Body of pancreas (tissue), 4 donors: ENCODE measurements at regions not wholly inside any gene's neighbourhood (a gene's known extent, or its start where the extent isn't known, plus 50 kb on each side); places are given as distances from the start of the nearest gene placed in this dataset.

Experiments
- ATAC-seq: fragments of 150-250 bp; one replicate; pipeline ENCODE4 v1.9.1; 2016
- DNase-seq, 4 donors: peaks; one replicate each; pipeline ENCODE4 v3.0.0-alpha.2; 2019
- H3K27ac ChIP-seq, 4 donors: fragments of 200-600 bp; sonication (generic); 1 replicate in 3 of 4; 2 replicates in 1 of 4; pipeline versions ENCODE4 v1.5.1 to v1.6.1; 2016 to 2019; ENCODE audit warnings: mild to moderate bottlenecking in 1 of 4, mixed read lengths in 1 of 4, moderate library complexity in 1 of 4
- H3K27me3 ChIP-seq, 2 donors: fragments of 200-600 bp; sonication (generic); one replicate each; pipeline ENCODE4 v1.6.0; 2016; ENCODE audit warnings: mild to moderate bottlenecking in 1 of 2
- H3K36me3 ChIP-seq, 2 donors: fragments of 200-600 bp; sonication (generic); replicated peaks in 1 of 2; 2 replicates each; pipeline ENCODE4 v1.5.1; 2016; ENCODE audit warnings: low read depth in 2 of 2; ENCODE audit not compliant: insufficient read depth in 1 of 2
- H3K4me1 ChIP-seq: fragments of 200-600 bp; sonication (generic); one replicate; pipeline ENCODE4 v1.6.0; 2016
- H3K4me3 ChIP-seq, 2 donors: fragments of 200-600 bp; sonication (generic); 1 replicate in 1 of 2; 2 replicates in 1 of 2; pipeline ENCODE4 v1.5.1; 2016 to 2019
- H3K9me3 ChIP-seq, 3 donors: fragments of 200-600 bp; sonication (generic); 1 replicate in 2 of 3; 2 replicates in 1 of 3; pipeline ENCODE4 v1.5.1; 2016
- POLR2A ChIP-seq, 3 donors: fragments of 450-650 bp; IDR thresholded peaks; one replicate each; pipeline ENCODE4 v1.6.1; 2016; ENCODE audit warnings: antibody characterized with exemption in 3 of 3, mild to moderate bottlenecking in 2 of 3
- WGBS, 2 donors: methylation state at CpG; one replicate each; pipeline ENCODE4 v1.1.5; 2017; 5-methylcytosine and 5-hydroxymethylcytosine counted together
- intact Hi-C: fragments of 100-400 bp; cut with DNase I; formaldehyde crosslinking; loops from one replicate; pipeline ENCODE4 v1.15.1; 2023
- TF ChIP-seq, protein P1 (sequence below), 7 experiments: fragments of 450-650 bp in 4 of 7; fragments of 200-600 bp in 3 of 7; sonication (generic) in 3 of 7; IDR thresholded peaks; one replicate each; pipeline ENCODE4 v1.5.1; 2016 to 2019; ENCODE audit warnings: antibody characterized with exemption in 7 of 7

DNA sequence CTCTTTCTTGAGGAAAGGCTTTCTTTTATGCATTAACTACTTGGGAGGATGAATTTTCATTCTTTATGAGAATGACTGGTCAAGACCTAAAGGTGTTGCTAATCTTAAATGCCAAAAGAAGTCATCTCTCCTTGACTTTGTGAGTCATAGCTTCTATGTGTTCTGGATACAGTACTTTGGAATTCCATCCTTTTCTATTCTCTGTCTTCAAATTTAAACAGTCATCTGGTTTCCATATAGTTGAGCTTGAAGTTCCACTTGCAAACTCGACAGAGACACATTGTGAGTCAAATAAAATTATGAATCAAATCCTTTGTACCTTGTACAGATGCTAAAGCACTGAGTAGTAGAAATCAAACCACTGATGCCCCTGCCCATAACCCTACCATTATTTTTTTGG lies 271.9 kb upstream of the PMFBP1 start:
- no peak for DNase-seq
- no peaks in the 10 kb centered on the region for H3K27me3 ChIP-seq
- TF ChIP-seq, protein P1, sequence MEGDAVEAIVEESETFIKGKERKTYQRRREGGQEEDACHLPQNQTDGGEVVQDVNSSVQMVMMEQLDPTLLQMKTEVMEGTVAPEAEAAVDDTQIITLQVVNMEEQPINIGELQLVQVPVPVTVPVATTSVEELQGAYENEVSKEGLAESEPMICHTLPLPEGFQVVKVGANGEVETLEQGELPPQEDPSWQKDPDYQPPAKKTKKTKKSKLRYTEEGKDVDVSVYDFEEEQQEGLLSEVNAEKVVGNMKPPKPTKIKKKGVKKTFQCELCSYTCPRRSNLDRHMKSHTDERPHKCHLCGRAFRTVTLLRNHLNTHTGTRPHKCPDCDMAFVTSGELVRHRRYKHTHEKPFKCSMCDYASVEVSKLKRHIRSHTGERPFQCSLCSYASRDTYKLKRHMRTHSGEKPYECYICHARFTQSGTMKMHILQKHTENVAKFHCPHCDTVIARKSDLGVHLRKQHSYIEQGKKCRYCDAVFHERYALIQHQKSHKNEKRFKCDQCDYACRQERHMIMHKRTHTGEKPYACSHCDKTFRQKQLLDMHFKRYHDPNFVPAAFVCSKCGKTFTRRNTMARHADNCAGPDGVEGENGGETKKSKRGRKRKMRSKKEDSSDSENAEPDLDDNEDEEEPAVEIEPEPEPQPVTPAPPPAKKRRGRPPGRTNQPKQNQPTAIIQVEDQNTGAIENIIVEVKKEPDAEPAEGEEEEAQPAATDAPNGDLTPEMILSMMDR (IDR thresholded peaks at IDR 0.05) = no peak
- no peak for TF ChIP-seq POLR2A (IDR thresholded peaks at IDR 0.05)
- intact Hi-C loops = no loop called here
- no peak overlapping the region for H3K4me3 ChIP-seq
- no peaks in the 10 kb centered on the region for H3K4me1 ChIP-seq
- 65 to 81% methylated on average over 1 of the region's 1 CpG for WGBS, 2 donors
- no peak for ATAC-seq
- H3K27ac ChIP-seq = no peak overlapping the region
- H3K9me3 ChIP-seq = no peaks in the 10 kb centered on the region
- H3K36me3 ChIP-seq = no peaks in the 10 kb centered on the region

DNA sequence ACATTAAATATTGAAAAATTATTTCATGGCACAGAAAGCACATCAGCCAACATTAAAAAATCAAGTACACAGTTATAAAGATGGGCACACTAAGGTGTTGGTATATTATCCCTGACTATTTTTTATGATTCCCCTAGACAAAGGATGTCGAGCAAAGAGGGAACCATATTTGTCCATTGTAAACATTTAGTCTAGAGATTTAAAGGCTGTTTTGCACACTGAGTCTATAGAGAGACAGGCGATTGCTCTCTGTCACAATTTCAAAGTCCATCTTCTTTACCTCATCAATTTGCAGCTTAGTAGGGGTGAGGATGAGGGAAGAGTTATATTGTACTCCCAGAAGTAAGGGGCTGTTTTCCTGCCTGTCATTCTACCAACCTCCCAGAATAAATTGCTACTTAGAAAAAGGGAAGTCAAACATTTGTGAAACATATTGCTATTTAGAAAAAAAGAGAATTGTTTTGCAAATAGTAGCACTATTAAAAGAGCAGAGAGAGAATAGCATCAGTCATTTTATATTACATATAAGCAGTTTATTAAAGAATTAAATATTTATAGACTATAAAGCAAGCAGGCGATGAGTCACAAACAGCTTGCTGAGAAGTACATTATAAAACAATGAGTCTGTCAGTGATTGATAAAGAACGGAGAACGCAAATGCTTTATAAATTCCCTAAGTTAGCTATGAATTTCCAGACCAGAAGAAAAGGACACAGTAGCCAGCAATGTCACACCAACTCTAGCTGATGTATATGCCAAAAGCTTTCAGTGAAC lies 270.6 kb upstream of the PMFBP1 start:
- no peak overlapping the region for H3K4me3 ChIP-seq
- intact Hi-C loops = no loop called here
- TF ChIP-seq POLR2A (IDR thresholded peaks at IDR 0.05) = no peak
- TF ChIP-seq, protein P1 (IDR thresholded peaks at IDR 0.05) = no peak
- H3K36me3 ChIP-seq = no peaks in the 10 kb centered on the region
- no peaks in the 10 kb centered on the region for H3K9me3 ChIP-seq
- no peak for ATAC-seq
- no peaks in the 10 kb centered on the region for H3K4me1 ChIP-seq
- no peak overlapping the region for H3K27ac ChIP-seq
- 69 to 70% methylated on average over 5 of the region's 5 CpGs for WGBS, 2 donors
- H3K27me3 ChIP-seq = no peaks in the 10 kb centered on the region
- no peak for DNase-seq

DNA sequence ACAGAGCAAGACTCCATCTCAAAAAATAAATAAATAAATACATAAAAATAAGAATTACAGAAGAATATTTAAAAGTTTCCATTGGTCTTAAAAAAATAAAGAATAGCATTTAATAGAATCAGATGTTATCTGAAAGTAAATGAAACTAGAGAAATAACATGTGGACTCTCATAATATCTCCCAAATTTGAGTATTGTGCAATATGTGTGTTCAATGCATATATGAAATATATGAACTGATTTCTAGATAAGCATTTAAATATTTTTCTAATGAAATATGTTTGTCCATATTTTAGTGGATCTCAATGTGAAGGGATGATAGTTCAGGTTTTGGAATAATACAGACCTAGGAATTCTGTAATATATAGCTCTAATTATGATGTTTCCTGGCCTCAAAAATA lies 265.9 kb upstream of the PMFBP1 start:
- intact Hi-C loops = no loop called here
- ATAC-seq = no peak
- H3K4me1 ChIP-seq = no peaks in the 10 kb centered on the region
- no peaks in the 10 kb centered on the region for H3K36me3 ChIP-seq
- H3K27ac ChIP-seq = no peak overlapping the region
- H3K4me3 ChIP-seq = no peak overlapping the region
- no peaks in the 10 kb centered on the region for H3K27me3 ChIP-seq
- TF ChIP-seq, protein P1 (IDR thresholded peaks at IDR 0.05) = no peak
- TF ChIP-seq POLR2A (IDR thresholded peaks at IDR 0.05) = no peak
- no peak for DNase-seq
- H3K9me3 ChIP-seq = no peaks in the 10 kb centered on the region

DNA sequence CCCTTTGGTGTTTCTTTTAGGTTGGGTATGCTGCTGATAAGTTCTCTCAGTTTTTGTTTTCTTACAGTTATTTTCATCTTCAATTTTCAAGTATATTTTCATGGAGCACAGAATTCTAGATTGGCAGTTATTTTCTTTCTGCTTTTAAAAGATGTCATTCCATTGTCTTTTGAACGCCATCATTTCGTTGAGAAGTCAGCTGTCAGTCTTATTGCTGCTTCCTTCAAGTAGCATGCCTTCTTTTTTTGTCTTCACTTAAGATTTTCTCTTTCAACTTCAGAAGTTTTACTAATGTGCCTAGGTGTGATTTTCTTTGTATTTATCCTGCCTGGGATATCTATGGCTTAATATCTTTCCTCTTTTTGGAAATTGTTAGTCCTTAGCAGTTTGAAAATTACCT lies 262.2 kb upstream of the PMFBP1 start:
- Histone ChIP-seq H3K4me3 (no peak overlapping the region), H3K27me3 (no peaks in the 10 kb centered on the region), H3K4me1 (no peaks in the 10 kb centered on the region), H3K36me3 (no peaks in the 10 kb centered on the region), H3K27ac (no peak overlapping the region), H3K9me3 (no peaks in the 10 kb centered on the region)
- intact Hi-C loops = no loop called here
- WGBS, 2 donors = 87 to 89% methylated on average over 2 of the region's 2 CpGs
- no peak for DNase-seq
- no peak for ATAC-seq
- TF ChIP-seq POLR2A (IDR thresholded peaks at IDR 0.05) = no peak
- TF ChIP-seq, protein P1 (IDR thresholded peaks at IDR 0.05) = no peak

DNA sequence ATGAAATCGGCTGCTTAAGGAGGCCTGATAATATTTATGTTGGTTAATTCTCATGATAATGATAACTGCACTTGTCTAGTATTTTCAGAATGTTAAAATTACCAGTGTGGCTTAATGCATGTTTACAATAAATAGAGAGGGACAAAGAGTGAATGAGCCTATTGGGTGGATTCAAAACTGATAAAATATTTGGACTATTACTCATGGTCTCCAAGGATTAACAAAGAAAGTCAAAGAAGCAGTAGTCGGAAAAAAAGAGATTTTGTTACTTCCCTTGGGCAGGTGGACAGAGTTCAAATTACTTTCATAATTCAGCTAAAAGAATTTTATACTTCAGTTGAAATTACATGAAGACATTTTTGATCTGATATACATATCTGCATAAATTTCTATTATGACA lies 258.2 kb upstream of the PMFBP1 start:
- Histone ChIP-seq H3K4me3 (no peak overlapping the region), H3K9me3 (no peaks in the 10 kb centered on the region), H3K4me1 (no peaks in the 10 kb centered on the region), H3K27ac (no peak overlapping the region), H3K36me3 (no peaks in the 10 kb centered on the region), H3K27me3 (no peaks in the 10 kb centered on the region)
- 58 to 69% methylated on average over 2 of the region's 2 CpGs for whole genome bisulfite sequencing, 2 donors
- TF ChIP-seq, protein P1 (IDR thresholded peaks at IDR 0.05) = no peak
- no peak for TF ChIP-seq POLR2A (IDR thresholded peaks at IDR 0.05)
- ATAC-seq = no peak
- DNase-seq = no peak
- intact Hi-C loops = no loop called here
